ENCODE measurements at regions not wholly inside any gene's neighbourhood (a gene's known extent, or its start where the extent isn't known, plus 50 kb on each side); places are given as distances from the start of the nearest gene placed in this dataset.

- Histone ChIP-seq H3K4me3 (ENCODE audit: low read depth, low read length) (no peak overlapping the region), H3K36me3 (ENCODE audit: control insufficient read depth, insufficient read depth, low read length) (no peaks in the 10 kb centered on the region), H3K27me3 (replicated peaks; ENCODE audit: control insufficient read depth, insufficient read depth, low read length) (no peaks in the 10 kb centered on the region), H3K4me1 (no peaks in the 10 kb centered on the region), H3K9me3 (no peaks in the 10 kb centered on the region)
- no peaks in the 10 kb centered on the region for H3K4me1 Mint-ChIP-seq (ENCODE audit: low read depth, unreplicated experiment)
- intact Hi-C loops (cut with micrococcal nuclease; ENCODE audit: unreplicated experiment): no loop called here
- no peaks in the 10 kb centered on the region for H3K9me3 Mint-ChIP-seq (ENCODE audit: unreplicated experiment)
- ChIA-PET POLR2A (no interaction called here), CTCF (interaction anchor here (0.6 kb wide), 1 partner anchor 141 kb away, joined by 3 read pairs; no protein-coding TSS in a partner anchor)
- H3K4me3 Mint-ChIP-seq (ENCODE audit: unreplicated experiment): no peak overlapping the region
- no TSS peak for BruUV-seq (replicated peaks)
- H3K36me3 Mint-ChIP-seq (ENCODE audit: insufficient read depth, unreplicated experiment): no peaks in the 10 kb centered on the region
- no peak for DNase-seq
- H3K27me3 Mint-ChIP-seq (ENCODE audit: insufficient read depth, unreplicated experiment): no peaks in the 10 kb centered on the region
- TF ChIP-seq CTCF (IDR thresholded peaks at IDR 0.05; ENCODE audit: insufficient read depth in 1 of 2, low read depth in 1 of 2, low read length in 1 of 2, severe bottlenecking in 1 of 2, unreplicated experiment in 1 of 2): no peak
- H3K27ac Mint-ChIP-seq (ENCODE audit: unreplicated experiment): no peak overlapping the region
Observed at GRCh38 chr6:167706313-167707109, 120.2 kb upstream of the AFDN start.

GRCh38 chr6:167707686-167708500 is 118.8 kb upstream of the AFDN start:
- DNase-seq: no peak
- Mint-ChIP-seq H3K27ac (ENCODE audit: unreplicated experiment) (no peak overlapping the region), H3K27me3 (ENCODE audit: insufficient read depth, unreplicated experiment) (no peaks in the 10 kb centered on the region), H3K9me3 (ENCODE audit: unreplicated experiment) (no peaks in the 10 kb centered on the region), H3K4me1 (ENCODE audit: low read depth, unreplicated experiment) (no peaks in the 10 kb centered on the region), H3K36me3 (ENCODE audit: insufficient read depth, unreplicated experiment) (no peaks in the 10 kb centered on the region), H3K4me3 (ENCODE audit: unreplicated experiment) (no peak overlapping the region)
- POLR2A ChIA-PET: no interaction called here
- no TSS peak for BruUV-seq (replicated peaks)
- Histone ChIP-seq H3K27me3 (replicated peaks; ENCODE audit: control insufficient read depth, insufficient read depth, low read length) (no peaks in the 10 kb centered on the region), H3K4me1 (no peaks in the 10 kb centered on the region), H3K9me3 (no peaks in the 10 kb centered on the region), H3K4me3 (ENCODE audit: low read depth, low read length) (no peak overlapping the region), H3K36me3 (ENCODE audit: control insufficient read depth, insufficient read depth, low read length) (no peaks in the 10 kb centered on the region)
- CTCF ChIA-PET: no interaction called here
- intact Hi-C loops (cut with micrococcal nuclease; ENCODE audit: unreplicated experiment): no loop called here
- no peak for TF ChIP-seq CTCF (IDR thresholded peaks at IDR 0.05; ENCODE audit: insufficient read depth in 1 of 2, low read depth in 1 of 2, low read length in 1 of 2, severe bottlenecking in 1 of 2, unreplicated experiment in 1 of 2)

GRCh38 chr6:167708501-167709094 is 118.1 kb upstream of the AFDN start:
- Histone ChIP-seq H3K4me1 (no peaks in the 10 kb centered on the region), H3K36me3 (ENCODE audit: control insufficient read depth, insufficient read depth, low read length) (no peaks in the 10 kb centered on the region), H3K4me3 (ENCODE audit: low read depth, low read length) (no peak overlapping the region), H3K27me3 (replicated peaks; ENCODE audit: control insufficient read depth, insufficient read depth, low read length) (no peaks in the 10 kb centered on the region), H3K9me3 (no peaks in the 10 kb centered on the region)
- intact Hi-C loops (cut with micrococcal nuclease; ENCODE audit: unreplicated experiment): no loop called here
- no TSS peak for BruUV-seq (replicated peaks)
- ChIA-PET POLR2A (no interaction called here), CTCF (no interaction called here)
- H3K4me1 Mint-ChIP-seq (ENCODE audit: low read depth, unreplicated experiment): no peaks in the 10 kb centered on the region
- H3K27ac Mint-ChIP-seq (ENCODE audit: unreplicated experiment): no peak overlapping the region
- TF ChIP-seq CTCF (IDR thresholded peaks at IDR 0.05; ENCODE audit: insufficient read depth in 1 of 2, low read depth in 1 of 2, low read length in 1 of 2, severe bottlenecking in 1 of 2, unreplicated experiment in 1 of 2): no peak
- H3K36me3 Mint-ChIP-seq (ENCODE audit: insufficient read depth, unreplicated experiment): no peaks in the 10 kb centered on the region
- no peak for DNase-seq
- H3K9me3 Mint-ChIP-seq (ENCODE audit: unreplicated experiment): no peaks in the 10 kb centered on the region
- H3K27me3 Mint-ChIP-seq (ENCODE audit: insufficient read depth, unreplicated experiment): no peaks in the 10 kb centered on the region
- H3K4me3 Mint-ChIP-seq (ENCODE audit: unreplicated experiment): no peak overlapping the region
